M059J (cell line): ENCODE measurements at regions not wholly inside any gene's neighbourhood (a gene's known extent, or its start where the extent isn't known, plus 50 kb on each side); places are given as distances from the start of the nearest gene placed in this dataset.
A peak's percentile ranks its signal among the peaks of the same experiment; 100 is the strongest.

Source experiments
- DNase-seq: peaks from one replicate; pipeline ENCODE4 v3.0.0-alpha.2; 2012; ENCODE audit warnings: low read depth

DNA sequence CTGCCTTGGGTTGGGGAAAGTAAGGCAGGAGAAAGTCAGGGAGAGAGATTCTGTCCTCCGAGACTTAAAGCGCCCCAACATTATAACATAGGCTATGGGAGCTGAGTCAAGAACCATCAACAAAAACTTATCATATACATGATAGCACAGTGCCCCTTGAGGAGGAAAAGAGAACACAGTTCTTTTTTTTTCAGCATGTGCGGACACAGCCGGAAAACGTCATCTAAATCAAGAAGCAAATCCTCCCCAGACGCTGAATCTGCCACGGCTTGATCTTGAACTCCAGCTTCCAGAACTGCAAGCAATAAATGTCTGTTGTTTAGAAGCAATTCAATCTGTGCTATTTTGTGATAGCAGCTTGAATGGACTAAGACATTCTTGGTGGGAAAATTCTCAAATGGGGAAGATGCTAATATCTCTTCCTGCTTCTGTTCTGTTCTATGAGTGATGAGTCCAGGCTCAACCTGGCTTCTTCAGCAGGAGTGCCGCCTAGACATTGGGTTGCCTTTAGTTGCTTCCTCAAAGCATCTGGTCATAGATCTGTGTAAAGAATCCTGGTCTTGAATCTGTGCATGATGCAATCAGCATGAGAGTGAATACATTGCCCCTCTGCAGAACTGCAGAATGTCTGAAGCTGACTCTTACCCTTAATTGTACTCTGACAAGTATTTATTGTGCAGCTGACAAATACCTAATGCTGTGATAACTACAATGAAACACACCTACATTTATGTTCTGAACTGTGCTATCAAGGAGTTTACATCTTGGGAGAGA is 549.8 kb upstream of the PRKX start:
- no peak for DNase-seq

DNA sequence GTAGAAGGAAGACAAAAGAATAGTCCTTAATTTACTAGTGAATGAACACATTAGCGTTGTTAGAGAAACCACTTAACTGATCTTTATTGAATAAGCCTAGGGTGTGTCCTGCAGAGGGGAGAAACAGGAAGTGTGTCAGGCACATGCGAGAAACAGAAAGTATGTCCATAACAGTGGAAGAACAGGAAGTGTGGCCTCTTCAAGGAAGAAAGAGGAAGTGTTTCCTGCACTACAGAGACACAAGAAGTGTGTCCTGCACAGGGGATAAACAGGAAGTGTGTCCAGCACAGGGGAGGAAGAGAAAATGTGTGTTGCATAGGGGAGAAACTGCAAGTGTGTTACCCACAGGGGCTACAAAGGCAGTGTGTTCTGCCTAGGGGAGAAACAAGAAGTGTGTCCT is 539.6 kb upstream of the PRKX start:
- DNase-seq = no peak

DNA sequence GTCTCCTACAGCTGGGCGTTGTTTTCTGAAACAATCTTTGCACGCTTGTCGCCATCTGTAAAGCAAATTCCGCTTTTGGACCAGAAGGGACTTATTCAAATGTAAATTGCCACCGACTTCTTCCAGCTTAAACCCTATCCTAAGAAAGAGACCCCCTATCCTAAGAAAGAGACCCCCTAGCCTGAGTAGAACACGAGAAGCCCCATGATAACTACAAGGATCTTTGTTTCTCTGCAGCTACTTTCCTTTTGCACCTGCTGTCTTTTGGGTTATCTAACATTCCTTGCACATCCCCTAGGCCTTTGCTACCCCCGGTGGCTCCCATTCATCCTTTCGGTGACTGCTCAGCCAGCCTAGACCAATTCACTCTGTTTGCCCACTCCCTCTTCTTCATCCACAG is 536.0 kb upstream of the PRKX start:
- DNase-seq = no peak

DNA sequence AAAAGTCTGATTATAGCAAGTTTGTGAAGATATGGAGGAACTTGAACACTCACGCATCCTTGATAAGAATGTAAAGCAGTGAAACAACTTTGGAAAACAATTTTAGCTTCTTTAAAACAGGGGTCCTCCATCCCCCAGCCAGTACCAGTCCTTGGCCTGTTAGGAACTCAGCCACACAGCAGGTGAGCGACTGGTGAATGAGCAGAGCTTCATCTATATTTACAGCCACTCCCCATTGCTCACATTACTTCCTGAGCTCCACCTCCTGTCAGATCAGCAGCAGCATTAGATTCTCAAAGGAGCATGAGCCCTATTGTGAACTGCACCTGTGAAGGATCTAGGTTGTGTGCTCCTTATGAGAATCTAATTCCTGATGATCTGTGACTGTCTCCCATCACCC is 530.3 kb upstream of the PRKX start:
- DNase-seq = no peak

DNA sequence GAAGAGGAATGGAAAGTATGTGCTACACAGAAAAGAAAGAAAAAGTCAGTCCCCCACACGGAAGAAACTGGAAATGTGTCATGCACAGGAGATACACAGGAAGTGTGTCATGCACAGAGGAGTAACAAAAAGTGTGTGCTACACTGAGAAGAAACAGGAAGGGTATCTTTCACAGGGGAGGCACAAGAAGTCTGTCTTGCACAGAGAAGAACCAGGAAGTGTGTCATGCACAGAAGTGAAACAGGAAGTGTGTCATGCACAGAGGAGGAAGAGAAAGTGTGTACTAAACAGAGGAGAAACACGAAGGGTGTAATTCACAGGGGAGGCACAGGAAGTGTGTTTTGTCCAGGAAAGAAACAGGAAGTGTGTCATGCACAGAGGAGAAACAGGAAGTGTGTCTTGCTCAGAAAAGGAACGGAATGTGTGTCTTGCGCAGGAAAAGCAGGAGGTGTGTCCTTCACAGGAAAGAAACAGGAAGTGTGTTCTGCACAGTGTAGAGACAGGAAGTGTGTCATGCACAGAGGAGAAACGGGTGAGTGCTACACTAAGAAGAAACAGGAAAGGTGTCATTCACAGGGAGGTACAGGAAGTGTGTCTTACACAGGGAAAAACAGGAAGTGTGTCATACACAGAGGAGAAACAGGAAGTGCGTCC is 527.2 kb upstream of the PRKX start:
- peak; percentile 1 for DNase-seq

DNA sequence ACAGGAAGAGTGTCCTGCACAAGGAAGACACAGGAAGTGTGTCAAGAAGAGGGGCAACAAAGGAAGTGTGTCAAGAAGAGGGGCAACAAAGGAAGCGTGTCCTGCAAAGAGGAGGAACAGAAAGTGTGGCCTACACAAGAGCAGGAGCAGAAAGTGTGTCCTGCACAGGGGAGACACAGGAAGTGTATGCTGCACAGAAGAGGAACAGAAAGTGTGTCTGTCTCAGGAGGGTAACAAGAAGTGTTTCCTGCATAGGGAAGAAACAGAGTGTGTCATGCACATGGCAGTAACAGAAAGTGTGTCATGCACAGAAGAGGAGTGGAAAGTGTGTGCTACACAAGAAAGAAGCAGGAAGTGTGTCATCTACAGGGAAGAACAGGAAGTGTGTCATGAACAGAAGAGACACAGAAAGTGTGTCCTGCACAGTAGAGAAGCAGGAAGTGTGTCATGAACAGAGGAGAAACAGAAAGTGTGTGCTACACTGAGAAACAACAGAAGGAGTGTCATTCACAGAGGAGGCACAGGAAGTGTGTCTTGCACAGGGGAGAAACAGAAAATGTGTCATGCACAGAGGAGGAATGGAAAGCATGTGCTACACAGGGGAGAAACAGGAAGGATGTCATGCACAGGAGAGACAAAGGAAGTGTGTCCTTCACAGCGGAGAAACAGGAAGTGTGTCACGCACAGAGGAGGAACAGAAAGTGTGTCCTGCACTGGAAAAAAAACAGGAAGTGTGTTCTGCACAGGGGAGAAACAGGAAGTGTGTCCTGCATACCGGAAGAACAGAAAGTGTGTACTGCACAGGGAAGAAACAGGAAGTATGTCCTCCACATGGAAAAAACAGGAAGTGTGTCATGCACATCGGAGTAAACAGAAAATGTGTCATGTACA is 526.4 kb upstream of the PRKX start:
- peak; percentile 0 for DNase-seq

DNA sequence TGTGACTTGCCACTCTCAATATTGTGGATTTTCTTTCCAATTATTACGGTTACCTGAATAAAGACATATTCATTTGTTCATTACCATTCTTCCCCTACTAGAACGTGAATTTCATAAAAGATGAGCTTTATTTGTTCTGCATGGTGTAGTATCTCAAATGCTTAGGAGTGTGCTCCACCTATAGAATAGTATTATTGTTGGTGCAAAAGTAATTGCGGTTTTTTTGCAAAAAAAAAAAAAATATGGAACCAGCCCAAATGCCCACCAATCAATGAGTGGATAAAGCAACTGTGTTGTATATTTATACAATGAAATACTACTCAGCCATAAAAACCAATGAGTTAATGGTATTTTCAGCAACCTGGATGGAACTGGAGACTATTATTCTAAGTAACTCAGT is 525.5 kb upstream of the PRKX start:
- no peak for DNase-seq

DNA sequence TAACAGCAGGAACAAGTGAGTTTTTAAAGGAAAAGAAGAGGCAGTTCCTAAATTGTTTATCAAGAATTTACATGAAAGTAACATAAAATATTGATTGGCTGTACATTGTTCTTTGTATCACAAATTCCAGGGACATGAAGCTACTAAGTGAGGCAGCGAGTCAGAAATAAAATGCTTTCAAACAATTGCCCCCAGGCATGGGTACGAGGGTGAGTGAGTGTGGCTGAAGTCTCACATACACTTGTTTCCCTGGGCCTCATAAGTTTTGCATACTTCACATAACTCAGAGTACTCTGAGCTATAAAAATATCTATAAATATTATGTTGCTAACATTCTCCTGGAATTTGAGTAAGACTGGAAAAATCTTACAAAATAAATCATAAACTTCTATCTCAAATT is 511.6 kb upstream of the PRKX start:
- no peak for DNase-seq

DNA sequence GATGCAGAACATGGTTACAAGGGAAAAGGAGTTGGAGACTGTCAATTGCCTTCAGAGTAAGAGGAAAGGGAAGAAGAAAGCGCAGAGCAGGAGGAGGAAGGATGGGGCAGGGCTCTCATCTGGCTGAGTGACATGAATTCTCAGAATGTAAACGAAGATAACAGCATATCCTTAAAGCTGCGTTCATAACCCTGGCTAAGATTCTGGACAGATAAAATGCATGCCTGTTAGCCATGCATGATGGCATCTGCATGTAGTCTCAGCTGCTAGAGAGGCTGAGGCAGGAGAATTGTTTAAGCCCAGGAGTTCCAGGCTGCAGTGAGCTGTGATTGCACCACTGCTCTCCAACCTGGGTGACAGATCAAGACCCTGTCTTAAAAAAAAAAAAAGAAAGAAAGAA is 493.5 kb upstream of the PRKX start:
- no peak for DNase-seq

DNA sequence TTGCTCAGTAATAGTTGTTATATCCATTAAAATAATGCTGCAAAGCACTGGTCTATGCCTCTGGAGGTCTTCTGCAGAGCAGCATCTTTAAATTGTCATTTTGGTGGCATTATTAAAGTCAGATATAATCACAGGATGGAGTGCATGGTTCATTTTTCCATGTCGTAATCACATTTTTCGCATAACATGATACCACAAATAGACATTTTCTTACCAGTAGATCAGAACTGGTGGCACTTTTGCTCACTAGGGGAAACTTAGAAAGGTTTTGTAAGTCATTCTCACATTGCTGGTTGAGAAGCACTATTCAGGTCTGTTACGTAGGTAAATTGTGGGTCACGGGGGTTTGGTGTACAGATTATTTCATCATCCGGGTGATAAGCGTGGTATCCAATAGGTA is 484.5 kb upstream of the PRKX start:
- no peak for DNase-seq

DNA sequence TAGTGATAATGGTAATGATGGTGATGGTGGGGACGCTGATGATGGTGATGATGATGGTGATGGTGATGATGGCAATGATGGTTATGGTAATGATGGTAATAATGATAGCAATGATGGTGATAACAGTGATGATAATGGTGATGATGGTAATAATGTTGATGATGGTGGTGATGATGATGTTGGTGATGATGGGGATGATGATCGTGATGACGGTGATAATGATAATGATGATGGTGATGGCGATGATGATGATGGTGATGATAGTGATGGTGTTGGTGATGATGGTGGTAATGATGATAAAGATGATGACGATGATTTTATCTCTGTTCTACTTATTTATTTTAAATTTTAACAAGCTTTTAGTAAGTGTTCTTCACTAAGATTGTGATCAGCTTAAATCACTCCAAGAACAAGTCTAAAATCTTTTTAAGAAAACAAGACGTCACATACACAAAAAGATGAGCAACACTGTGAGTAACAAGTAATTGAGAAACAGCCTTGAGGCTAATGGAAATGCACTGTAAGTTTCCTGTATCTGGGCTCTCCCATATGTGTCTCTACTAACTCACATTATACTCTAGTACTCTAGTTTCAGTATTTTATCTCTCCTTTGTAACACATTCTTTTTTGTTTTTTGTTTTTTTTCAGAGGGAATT is 480.2 kb upstream of the PRKX start:
- no peak for DNase-seq

DNA sequence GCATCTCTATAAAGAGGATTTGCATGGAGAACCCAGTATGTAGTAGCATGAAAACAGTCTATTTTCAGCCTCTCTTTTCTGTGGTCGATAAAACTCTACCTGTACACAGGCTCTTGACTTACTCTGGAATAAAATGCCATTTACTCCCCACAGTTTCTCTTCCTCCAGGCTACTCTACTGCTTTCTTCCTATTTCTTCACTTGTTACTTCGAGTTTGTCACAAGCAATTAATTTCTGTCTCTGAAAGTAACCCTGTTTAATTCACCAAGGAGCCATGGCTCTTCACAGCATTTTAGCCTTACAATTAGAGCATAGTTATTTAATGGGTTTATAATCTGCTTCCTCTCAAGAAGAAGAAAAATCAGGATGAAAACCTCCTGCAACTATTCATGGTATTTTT is 472.9 kb upstream of the PRKX start:
- no peak for DNase-seq

DNA sequence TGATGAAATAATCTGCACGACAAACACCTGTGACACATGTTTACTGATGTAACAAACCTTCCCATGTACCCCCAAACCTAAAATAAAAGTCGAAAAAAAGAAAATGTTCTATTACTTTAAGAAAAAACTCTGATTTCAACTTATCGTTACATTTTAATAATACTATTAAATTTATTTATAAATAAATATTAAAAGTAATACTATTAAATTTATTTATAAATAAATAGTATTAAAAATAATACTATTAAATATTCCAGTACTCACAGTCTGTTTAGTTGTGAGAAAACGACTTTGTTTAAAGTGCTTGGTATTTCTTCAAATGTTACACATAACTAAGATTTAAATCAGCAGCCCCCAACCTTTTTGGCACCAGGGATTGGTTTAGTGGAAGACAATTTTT is 471.6 kb upstream of the PRKX start:
- DNase-seq = no peak

DNA sequence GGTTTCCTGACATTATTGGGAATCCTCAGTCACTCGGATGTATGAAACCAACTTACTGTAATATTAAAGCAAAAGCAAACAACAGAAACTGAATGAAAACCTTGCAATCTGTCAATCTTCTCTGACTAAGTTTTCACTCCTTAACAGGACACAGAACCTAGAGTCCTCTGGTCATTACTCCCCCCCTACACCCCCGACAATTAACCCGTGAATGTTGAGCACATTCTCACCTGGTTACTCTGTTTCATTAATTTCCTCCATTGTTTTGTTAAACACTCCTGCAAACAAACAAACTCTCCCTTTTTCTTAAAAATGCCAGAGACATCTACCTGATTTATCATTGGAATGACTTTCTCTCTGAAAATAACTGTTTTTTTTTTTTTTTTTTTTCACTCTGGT is 469.0 kb upstream of the PRKX start:
- no peak for DNase-seq

DNA sequence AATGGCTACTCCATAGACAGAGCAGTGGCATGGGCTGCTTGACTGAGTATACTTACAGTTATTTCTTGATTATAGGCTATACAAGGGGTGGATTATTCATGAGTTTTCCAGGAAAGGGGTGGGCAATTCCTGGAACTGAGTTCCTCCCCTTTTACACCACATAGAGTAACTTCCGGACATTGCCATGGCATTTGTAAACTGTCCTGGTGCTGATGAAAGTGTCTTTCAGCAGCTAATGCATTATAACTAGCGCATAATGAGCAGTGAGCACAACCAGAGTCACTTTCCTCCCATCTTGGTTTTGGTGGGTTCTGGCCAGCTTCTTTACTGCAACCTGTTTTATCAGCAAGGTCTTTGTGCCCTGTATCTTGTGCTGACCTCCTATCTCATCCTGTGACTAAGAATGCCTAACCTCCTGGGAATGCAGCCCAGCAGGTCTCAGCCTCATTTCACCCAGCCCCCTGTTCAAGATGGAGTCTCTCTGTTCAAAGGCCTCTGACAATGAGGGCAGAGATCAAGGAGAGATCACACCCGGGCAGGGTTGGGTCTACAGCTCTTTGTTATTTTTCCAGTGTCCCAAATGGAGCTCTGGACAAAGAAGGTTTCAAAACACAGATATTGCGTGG is 468.4 kb upstream of the PRKX start:
- DNase-seq = no peak

DNA sequence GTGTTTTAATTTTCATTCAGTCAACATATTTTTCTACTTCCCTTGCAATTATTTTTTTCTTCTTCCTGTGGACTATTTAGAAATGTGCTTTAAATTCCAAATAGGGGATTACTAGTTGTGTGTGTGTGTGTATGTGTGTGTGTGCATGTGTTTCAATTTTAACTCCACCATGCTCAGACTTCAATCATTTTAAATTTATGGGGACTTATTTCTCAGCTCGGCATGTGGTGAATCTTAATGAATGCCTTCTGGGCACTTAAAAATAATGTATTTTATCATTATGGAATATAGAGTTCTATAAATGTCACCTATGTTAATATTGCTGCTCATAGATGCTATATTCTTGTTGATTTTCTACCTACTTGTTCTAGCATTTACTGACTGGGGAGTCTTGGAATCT is 465.6 kb upstream of the PRKX start:
- DNase-seq = no peak

DNA sequence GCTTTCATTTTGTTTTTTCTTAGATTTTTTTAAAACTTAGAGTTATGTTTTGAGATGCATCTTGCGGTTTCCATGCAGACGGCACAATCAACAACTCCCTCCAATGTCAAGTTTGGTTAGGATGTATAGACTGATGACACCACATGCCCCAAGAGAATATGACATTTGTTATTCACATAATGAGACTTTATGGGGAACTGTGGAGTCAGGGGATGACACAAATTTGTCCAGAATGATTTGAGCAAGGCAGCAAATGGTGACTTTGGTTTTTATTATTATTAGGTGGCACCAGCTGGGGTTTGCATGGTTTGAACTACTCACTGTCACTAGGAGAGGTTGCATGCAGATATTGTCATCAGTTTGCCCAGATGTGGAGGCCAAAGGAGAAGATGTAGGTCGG is 461.8 kb upstream of the PRKX start:
- no peak for DNase-seq

DNA sequence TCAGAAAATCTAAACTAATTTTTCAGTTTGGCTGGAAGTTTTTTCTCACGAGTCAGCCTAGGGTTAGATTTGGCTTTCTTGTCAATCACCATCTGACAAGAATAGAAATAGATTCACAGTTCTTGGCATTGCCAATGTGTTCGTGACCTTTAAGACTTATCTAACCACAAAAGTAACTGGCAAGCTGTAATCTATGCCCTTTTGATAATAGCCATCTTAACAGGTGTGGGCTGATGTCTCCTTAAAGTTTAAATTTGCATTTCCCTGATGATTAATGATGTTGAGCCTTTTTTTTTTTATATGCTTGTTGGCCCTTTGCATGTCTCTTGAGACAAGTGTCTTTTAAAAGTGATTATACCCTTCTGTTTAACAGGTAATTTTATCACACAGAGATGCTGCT is 460.3 kb upstream of the PRKX start:
- no peak for DNase-seq

DNA sequence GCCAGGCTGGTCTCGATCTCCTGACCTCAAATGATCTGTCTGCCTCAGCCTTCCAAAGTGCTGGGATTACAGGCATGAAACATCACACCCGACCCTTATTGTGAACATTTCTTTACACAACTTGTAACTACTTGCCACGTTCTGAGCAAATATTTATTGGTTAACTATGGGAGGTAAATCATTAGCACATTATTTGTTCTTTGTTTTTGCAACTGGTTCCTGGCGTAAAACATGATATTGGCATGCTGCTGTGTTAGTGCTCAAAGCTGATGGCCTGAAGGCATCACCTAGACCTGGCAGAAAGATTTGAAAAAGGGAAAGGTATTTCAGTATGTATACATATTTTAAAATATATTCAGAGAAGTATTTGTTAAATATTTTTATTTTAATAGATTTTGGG is 438.3 kb upstream of the PRKX start:
- no peak for DNase-seq

DNA sequence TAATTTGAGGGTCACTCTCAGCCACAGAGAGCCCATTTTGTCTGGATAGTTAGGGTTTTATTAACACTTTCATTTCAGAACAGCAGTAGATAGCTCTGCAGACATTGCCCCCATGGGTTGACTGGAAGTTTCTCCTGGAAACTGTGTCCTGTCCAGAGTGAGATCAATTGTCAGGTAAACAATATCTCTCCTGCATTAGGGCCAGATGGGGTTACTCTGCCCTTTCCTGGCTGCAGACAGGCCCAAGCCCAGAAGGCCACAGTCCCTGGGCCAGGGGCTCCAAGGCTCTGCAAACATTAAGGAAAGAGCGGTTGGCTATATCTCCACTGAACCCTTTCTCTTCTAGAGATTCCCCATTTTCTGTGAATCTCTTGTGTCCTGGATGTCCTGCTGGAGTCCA is 436.8 kb upstream of the PRKX start:
- DNase-seq = no peak

DNA sequence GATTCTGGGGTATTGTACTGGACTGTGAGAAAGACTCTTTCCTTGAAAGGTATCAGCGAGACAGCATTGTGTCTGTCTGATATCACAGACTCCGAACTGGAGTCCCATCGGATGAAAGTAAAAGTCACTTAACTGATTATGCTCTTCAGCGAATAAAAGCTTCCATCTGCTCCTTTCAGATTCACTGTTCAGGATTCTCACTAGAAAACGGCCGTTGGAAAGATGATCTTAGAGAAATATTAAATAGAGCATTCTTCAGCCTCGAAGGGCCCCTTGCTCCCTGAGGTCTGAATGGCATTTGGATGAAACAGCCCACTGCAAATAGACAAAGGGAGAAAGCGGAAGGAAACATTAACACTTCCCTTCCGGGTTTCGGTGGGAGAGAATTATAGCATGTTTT is 416.2 kb upstream of the PRKX start:
- no peak for DNase-seq
